RPMI7951 (cell line): ENCODE measurements at regions not wholly inside any gene's neighbourhood (a gene's known extent, or its start where the extent isn't known, plus 50 kb on each side); places are given as distances from the start of the nearest gene placed in this dataset.
"Not testable (repeated sequence)": the region's sequence is repeated elsewhere in the genome, so short reads cannot be mapped to it uniquely, and the experiment has no call there.

Source experiments
- DNase-seq: peaks from one replicate; pipeline ENCODE4 v3.0.0-alpha.2; 2012; ENCODE audit warnings: low read depth

- no peak for DNase-seq
Observed at GRCh38 chr6:82795940-82796339, 269.7 kb downstream of the UBE3D start.

- DNase-seq, result no peak
Observed at GRCh38 chr6:82801083-82801482, 264.6 kb downstream of the UBE3D start.

GRCh38 chr6:82816243-82816642, 249.4 kb downstream of the UBE3D start:
- not testable (repeated sequence) for DNase-seq

GRCh38 chr6:82818727-82819126, 246.9 kb downstream of the UBE3D start:
- DNase-seq, result peak; percentile 60

- no peak for DNase-seq
Observed at GRCh38 chr6:82823361-82823760, 242.3 kb downstream of the UBE3D start.

- no peak for DNase-seq
Observed at GRCh38 chr6:82832811-82833210, 232.8 kb downstream of the UBE3D start.

GRCh38 chr6:82833481-82833880, 232.2 kb downstream of the UBE3D start:
- DNase-seq, result no peak

- peak; percentile 2 for DNase-seq
Observed at GRCh38 chr6:82836022-82836575, 229.5 kb downstream of the UBE3D start.

GRCh38 chr6:82840571-82840970, 225.1 kb downstream of the UBE3D start:
- peak; percentile 37 for DNase-seq

GRCh38 chr6:82841309-82841708, 224.3 kb downstream of the UBE3D start:
- DNase-seq, result no peak
